Testis (tissue), 2 donors: ENCODE measurements at regions not wholly inside any gene's neighbourhood (a gene's known extent, or its start where the extent isn't known, plus 50 kb on each side); places are given as distances from the start of the nearest gene placed in this dataset.

Source experiments
- POLR2A ChIP-seq: fragments of 450-650 bp; IDR thresholded peaks from one replicate; pipeline ENCODE4 v1.6.1; 2017; ENCODE audit warnings: antibody characterized with exemption, mild to moderate bottlenecking, moderate library complexity
- TF ChIP-seq, protein P1 (sequence below), 3 experiments: fragments of 450-650 bp in 2 of 3; fragments of 200-600 bp in 1 of 3; sonication (generic) in 1 of 3; IDR thresholded peaks; one replicate each; pipeline ENCODE4 v1.5.1; 2016 to 2019; ENCODE audit warnings: antibody characterized with exemption in 3 of 3, mild to moderate bottlenecking in 2 of 3, moderate library complexity in 1 of 3

DNA sequence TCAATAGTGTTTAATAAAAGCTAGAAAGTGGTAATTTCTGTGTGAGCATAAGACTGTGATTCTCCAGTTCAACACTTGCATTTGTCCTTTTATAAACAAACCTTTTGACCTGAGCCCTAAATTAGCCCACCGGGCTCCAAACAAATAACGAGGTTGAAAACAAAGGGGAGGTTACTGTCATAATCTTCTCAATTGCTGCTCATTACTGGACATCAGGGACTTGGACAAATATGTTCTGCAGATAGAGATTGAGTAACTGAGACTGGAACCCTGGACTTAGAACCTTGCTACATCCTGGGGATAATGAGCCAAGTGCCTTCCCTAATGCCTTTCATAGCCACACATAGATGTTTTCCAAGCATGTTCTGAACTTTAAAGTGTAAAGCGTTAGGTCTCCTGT lies 84.2 kb upstream of the PCSK2 start:
- TF ChIP-seq, protein P1, sequence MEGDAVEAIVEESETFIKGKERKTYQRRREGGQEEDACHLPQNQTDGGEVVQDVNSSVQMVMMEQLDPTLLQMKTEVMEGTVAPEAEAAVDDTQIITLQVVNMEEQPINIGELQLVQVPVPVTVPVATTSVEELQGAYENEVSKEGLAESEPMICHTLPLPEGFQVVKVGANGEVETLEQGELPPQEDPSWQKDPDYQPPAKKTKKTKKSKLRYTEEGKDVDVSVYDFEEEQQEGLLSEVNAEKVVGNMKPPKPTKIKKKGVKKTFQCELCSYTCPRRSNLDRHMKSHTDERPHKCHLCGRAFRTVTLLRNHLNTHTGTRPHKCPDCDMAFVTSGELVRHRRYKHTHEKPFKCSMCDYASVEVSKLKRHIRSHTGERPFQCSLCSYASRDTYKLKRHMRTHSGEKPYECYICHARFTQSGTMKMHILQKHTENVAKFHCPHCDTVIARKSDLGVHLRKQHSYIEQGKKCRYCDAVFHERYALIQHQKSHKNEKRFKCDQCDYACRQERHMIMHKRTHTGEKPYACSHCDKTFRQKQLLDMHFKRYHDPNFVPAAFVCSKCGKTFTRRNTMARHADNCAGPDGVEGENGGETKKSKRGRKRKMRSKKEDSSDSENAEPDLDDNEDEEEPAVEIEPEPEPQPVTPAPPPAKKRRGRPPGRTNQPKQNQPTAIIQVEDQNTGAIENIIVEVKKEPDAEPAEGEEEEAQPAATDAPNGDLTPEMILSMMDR (IDR thresholded peaks at IDR 0.05) = no peak
- TF ChIP-seq POLR2A = no peak
